ENCODE measurements at regions not wholly inside any gene's neighbourhood (a gene's known extent, or its start where the extent isn't known, plus 50 kb on each side); places are given as distances from the start of the nearest gene placed in this dataset.

DNA sequence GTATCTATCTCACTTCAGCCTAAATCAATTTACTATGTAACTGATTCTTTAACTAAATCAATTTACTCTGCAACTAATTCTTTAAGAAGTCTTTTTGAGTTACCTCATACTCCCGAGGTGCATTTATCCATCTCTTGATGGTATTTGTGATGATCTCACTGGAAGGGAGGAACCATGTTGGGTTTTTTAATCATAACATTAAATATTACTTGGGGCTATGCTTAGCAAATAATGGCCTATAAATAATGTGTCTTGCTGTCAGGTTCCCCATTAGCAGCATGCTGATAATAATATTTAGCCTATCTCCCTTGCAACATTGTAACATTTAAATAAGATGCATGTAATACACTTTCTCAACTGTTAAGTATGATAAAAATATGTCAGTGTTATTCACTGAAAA, 411.3 kb downstream of the SLITRK1 start:
- Histone ChIP-seq H3K27me3 (ENCODE audit: insufficient read depth) (no peaks in the 10 kb centered on the region), H4K20me1 (replicated peaks; ENCODE audit: insufficient read depth) (no peaks in the 10 kb centered on the region), H3K4me2 (no peak overlapping the region), H3K4me1 (ENCODE audit: insufficient read depth) (no peaks in the 10 kb centered on the region), H2AFZ (no peak overlapping the region), H3F3A (replicated peaks; ENCODE audit: low read depth) (no peaks in the 10 kb centered on the region), H3K4me3 (no peak overlapping the region), H3K36me3 (ENCODE audit: insufficient read depth) (no peaks in the 10 kb centered on the region), H3K79me2 (replicated peaks; ENCODE audit: insufficient read depth) (no peaks in the 10 kb centered on the region), H3K27ac (ENCODE audit: low read depth) (no peak overlapping the region), H3K9me2 (ENCODE audit: insufficient read depth) (no peaks in the 10 kb centered on the region)
- H3K4me1 Mint-ChIP-seq = no peaks in the 10 kb centered on the region
- peaks cover 11% of the 10 kb centered on the region; the same call in 2 of the 3 replicates for H3K9me3 Mint-ChIP-seq
- peaks cover 3% of the 10 kb centered on the region for H3K27me3 Mint-ChIP-seq (ENCODE audit: insufficient read depth, low read depth, poor library complexity)
- ATAC-seq (no peak), DNase-seq (ENCODE audit: low spot score) (no peak)
- H3K27ac Mint-ChIP-seq = no peak overlapping the region
- TF ChIP-seq, protein P1, sequence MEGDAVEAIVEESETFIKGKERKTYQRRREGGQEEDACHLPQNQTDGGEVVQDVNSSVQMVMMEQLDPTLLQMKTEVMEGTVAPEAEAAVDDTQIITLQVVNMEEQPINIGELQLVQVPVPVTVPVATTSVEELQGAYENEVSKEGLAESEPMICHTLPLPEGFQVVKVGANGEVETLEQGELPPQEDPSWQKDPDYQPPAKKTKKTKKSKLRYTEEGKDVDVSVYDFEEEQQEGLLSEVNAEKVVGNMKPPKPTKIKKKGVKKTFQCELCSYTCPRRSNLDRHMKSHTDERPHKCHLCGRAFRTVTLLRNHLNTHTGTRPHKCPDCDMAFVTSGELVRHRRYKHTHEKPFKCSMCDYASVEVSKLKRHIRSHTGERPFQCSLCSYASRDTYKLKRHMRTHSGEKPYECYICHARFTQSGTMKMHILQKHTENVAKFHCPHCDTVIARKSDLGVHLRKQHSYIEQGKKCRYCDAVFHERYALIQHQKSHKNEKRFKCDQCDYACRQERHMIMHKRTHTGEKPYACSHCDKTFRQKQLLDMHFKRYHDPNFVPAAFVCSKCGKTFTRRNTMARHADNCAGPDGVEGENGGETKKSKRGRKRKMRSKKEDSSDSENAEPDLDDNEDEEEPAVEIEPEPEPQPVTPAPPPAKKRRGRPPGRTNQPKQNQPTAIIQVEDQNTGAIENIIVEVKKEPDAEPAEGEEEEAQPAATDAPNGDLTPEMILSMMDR (conservative IDR thresholded peaks at IDR 0.05; ENCODE audit: low read depth in 2 of 2) = no peak
- TF ChIP-seq, protein P2, sequence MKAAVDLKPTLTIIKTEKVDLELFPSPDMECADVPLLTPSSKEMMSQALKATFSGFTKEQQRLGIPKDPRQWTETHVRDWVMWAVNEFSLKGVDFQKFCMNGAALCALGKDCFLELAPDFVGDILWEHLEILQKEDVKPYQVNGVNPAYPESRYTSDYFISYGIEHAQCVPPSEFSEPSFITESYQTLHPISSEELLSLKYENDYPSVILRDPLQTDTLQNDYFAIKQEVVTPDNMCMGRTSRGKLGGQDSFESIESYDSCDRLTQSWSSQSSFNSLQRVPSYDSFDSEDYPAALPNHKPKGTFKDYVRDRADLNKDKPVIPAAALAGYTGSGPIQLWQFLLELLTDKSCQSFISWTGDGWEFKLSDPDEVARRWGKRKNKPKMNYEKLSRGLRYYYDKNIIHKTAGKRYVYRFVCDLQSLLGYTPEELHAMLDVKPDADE (IDR thresholded peaks at IDR 0.05) = no peak
- H3K4me3 Mint-ChIP-seq = no peak overlapping the region
- no peaks in the 10 kb centered on the region; the same call in 2 of the 3 replicates for H3K36me3 Mint-ChIP-seq (ENCODE audit: low read depth)

DNA sequence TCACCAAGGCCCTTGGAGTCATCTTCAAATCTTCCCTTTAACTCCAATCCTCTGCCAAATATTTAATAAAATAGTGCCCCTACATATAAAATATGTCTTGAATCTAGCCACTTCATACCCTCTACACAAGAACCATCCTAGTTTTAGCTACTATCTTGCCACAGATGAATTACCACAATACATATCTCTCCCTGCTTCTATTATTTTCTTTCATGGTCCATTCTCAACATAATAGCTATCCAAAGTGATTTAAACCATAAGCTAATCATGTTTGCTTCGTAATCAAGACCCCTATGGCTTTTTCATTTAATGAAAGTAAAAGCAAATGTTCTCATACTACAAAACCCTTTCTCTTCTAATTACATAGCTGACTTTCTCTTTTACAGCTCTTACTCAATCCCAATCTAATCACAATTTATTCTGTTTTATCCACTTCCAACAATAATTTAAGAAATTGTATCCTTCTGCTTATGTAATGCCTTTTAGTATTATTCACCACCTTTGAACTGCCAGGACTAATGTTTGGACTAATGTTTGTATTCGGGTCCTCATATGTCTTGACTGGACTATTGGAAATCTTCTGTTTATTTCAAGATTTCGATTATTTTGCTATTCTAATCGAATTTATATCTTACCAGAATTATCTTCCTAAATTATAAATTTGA, 412.0 kb downstream of the SLITRK1 start:
- Histone ChIP-seq H4K20me1 (replicated peaks; ENCODE audit: insufficient read depth) (no peaks in the 10 kb centered on the region), H3K9me2 (ENCODE audit: insufficient read depth) (no peaks in the 10 kb centered on the region), H3K79me2 (replicated peaks; ENCODE audit: insufficient read depth) (no peaks in the 10 kb centered on the region), H3K36me3 (ENCODE audit: insufficient read depth) (no peaks in the 10 kb centered on the region), H2AFZ (no peak overlapping the region), H3K4me3 (no peak overlapping the region), H3K4me1 (ENCODE audit: insufficient read depth) (no peaks in the 10 kb centered on the region), H3F3A (replicated peaks; ENCODE audit: low read depth) (no peaks in the 10 kb centered on the region), H3K27me3 (ENCODE audit: insufficient read depth) (no peaks in the 10 kb centered on the region), H3K4me2 (no peak overlapping the region), H3K27ac (ENCODE audit: low read depth) (no peak overlapping the region)
- DNase-seq (ENCODE audit: low spot score) (no peak), ATAC-seq (no peak)
- H3K27ac Mint-ChIP-seq = no peak overlapping the region
- no peaks in the 10 kb centered on the region; the same call in 2 of the 3 replicates for H3K36me3 Mint-ChIP-seq (ENCODE audit: low read depth)
- no peaks in the 10 kb centered on the region for H3K4me1 Mint-ChIP-seq
- H3K9me3 Mint-ChIP-seq = peaks cover 12% of the 10 kb centered on the region; the same call in 2 of the 3 replicates
- no peak overlapping the region for H3K4me3 Mint-ChIP-seq
- peaks cover 3% of the 10 kb centered on the region for H3K27me3 Mint-ChIP-seq (ENCODE audit: insufficient read depth, low read depth, poor library complexity)
- TF ChIP-seq NANOG (IDR thresholded peaks at IDR 0.05; ENCODE audit: borderline replicate concordance) (no peak), CREB1 (CRISPR knock-in tag; IDR thresholded peaks at IDR 0.05; ENCODE audit: low read depth) (no peak), ZNF331 (CRISPR knock-in tag; IDR thresholded peaks at IDR 0.05; ENCODE audit: low read depth) (no peak), EZH2 (IDR thresholded peaks at IDR 0.05; ENCODE audit: low read depth, unreplicated experiment) (no peak), JUNB (IDR thresholded peaks at IDR 0.05; ENCODE audit: unreplicated experiment) (no peak), ZNF114 (CRISPR knock-in tag; IDR thresholded peaks at IDR 0.05) (no peak), STAT1 (IDR thresholded peaks at IDR 0.05; ENCODE audit: unreplicated experiment) (no peak), EZH2phosphoT487 (IDR thresholded peaks at IDR 0.05; ENCODE audit: unreplicated experiment) (no peak), POLR2AphosphoS5 (IDR thresholded peaks at IDR 0.05; ENCODE audit: low read depth) (no peak)
- TF ChIP-seq, protein P2 (IDR thresholded peaks at IDR 0.05) = no peak
- TF ChIP-seq, protein P1 (conservative IDR thresholded peaks at IDR 0.05; ENCODE audit: low read depth in 2 of 2) = no peak
- TF ChIP-seq, protein P3, sequence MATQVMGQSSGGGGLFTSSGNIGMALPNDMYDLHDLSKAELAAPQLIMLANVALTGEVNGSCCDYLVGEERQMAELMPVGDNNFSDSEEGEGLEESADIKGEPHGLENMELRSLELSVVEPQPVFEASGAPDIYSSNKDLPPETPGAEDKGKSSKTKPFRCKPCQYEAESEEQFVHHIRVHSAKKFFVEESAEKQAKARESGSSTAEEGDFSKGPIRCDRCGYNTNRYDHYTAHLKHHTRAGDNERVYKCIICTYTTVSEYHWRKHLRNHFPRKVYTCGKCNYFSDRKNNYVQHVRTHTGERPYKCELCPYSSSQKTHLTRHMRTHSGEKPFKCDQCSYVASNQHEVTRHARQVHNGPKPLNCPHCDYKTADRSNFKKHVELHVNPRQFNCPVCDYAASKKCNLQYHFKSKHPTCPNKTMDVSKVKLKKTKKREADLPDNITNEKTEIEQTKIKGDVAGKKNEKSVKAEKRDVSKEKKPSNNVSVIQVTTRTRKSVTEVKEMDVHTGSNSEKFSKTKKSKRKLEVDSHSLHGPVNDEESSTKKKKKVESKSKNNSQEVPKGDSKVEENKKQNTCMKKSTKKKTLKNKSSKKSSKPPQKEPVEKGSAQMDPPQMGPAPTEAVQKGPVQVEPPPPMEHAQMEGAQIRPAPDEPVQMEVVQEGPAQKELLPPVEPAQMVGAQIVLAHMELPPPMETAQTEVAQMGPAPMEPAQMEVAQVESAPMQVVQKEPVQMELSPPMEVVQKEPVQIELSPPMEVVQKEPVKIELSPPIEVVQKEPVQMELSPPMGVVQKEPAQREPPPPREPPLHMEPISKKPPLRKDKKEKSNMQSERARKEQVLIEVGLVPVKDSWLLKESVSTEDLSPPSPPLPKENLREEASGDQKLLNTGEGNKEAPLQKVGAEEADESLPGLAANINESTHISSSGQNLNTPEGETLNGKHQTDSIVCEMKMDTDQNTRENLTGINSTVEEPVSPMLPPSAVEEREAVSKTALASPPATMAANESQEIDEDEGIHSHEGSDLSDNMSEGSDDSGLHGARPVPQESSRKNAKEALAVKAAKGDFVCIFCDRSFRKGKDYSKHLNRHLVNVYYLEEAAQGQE (IDR thresholded peaks at IDR 0.05; ENCODE audit: unreplicated experiment) = no peak
